GM18508 (cell line): ENCODE measurements at regions not wholly inside any gene's neighbourhood (a gene's known extent, or its start where the extent isn't known, plus 50 kb on each side); places are given as distances from the start of the nearest gene placed in this dataset.

Experiments used
- ATAC-seq: cut with Tn5 transposase; IDR thresholded peaks from one replicate; pipeline ENCODE4 v1.9.1; 2021; ENCODE audit warnings: moderate number of reproducible peaks; ENCODE audit not compliant: insufficient read depth, unreplicated experiment

- ATAC-seq, result no peak
These were observed 510.3 kb downstream of the ZIC1 start for GRCh38 chr3:147919496-147919895.

GRCh38 chr3:147921051-147921450 lies 511.9 kb downstream of the ZIC1 start:
- no peak for ATAC-seq

GRCh38 chr3:147924755-147925154 lies 515.6 kb downstream of the ZIC1 start:
- ATAC-seq, result no peak

- no peak for ATAC-seq
These were observed 516.1 kb downstream of the ZIC1 start for GRCh38 chr3:147925272-147925671.

- ATAC-seq, result no peak
These were observed 521.2 kb downstream of the ZIC1 start for GRCh38 chr3:147930232-147930807.

- ATAC-seq, result no peak
These were observed 525.5 kb downstream of the ZIC1 start for GRCh38 chr3:147934451-147935180.

- no peak for ATAC-seq
These were observed 528.2 kb downstream of the ZIC1 start for GRCh38 chr3:147937341-147937740.

- no peak for ATAC-seq
These were observed 528.7 kb downstream of the ZIC1 start for GRCh38 chr3:147937891-147938290.

GRCh38 chr3:147939425-147939824 lies 530.3 kb downstream of the ZIC1 start:
- ATAC-seq, result no peak

GRCh38 chr3:147939839-147940238 lies 530.7 kb downstream of the ZIC1 start:
- ATAC-seq, result no peak

GRCh38 chr3:147940405-147941193 lies 531.4 kb downstream of the ZIC1 start:
- ATAC-seq, result no peak

- no peak for ATAC-seq
These were observed 532.8 kb downstream of the ZIC1 start for GRCh38 chr3:147941969-147942368.

- ATAC-seq, result no peak
These were observed 534.2 kb downstream of the ZIC1 start for GRCh38 chr3:147943265-147943945.

GRCh38 chr3:147945968-147946519 lies 536.9 kb downstream of the ZIC1 start:
- ATAC-seq, result no peak

- ATAC-seq, result no peak
These were observed 547.5 kb downstream of the ZIC1 start for GRCh38 chr3:147956615-147957014.

- ATAC-seq, result no peak
These were observed 549.6 kb downstream of the ZIC1 start for GRCh38 chr3:147958754-147959153.

- no peak for ATAC-seq
These were observed 551.6 kb downstream of the ZIC1 start for GRCh38 chr3:147960786-147961185.

GRCh38 chr3:147962408-147963164 lies 553.4 kb downstream of the ZIC1 start:
- no peak for ATAC-seq

- no peak for ATAC-seq
These were observed 554.5 kb downstream of the ZIC1 start for GRCh38 chr3:147963711-147964110.

GRCh38 chr3:147975165-147975564 lies 566.0 kb downstream of the ZIC1 start:
- no peak for ATAC-seq
